ENCODE measurements at regions not wholly inside any gene's neighbourhood (a gene's known extent, or its start where the extent isn't known, plus 50 kb on each side); places are given as distances from the start of the nearest gene placed in this dataset.

- H3K4me3 Mint-ChIP-seq = no peak overlapping the region
- no peak overlapping the region for H3K27ac Mint-ChIP-seq
- H3K27me3 Mint-ChIP-seq = no peaks in the 10 kb centered on the region
- no peaks in the 10 kb centered on the region for H3K36me3 Mint-ChIP-seq (ENCODE audit: low read depth)
- no peaks in the 10 kb centered on the region for H3K9me3 Mint-ChIP-seq
- intact Hi-C loops (cut with micrococcal nuclease) = no loop called here
- H3K4me1 Mint-ChIP-seq (ENCODE audit: low read depth) = no peaks in the 10 kb centered on the region
These were observed 57.3 kb upstream of the SMLR1 start for GRCh38 chr6:130769861-130770260.

- H3K4me3 Mint-ChIP-seq = no peak overlapping the region
- H3K4me1 Mint-ChIP-seq (ENCODE audit: low read depth) = peaks cover 5% of the 10 kb centered on the region
- H3K9me3 Mint-ChIP-seq = no peaks in the 10 kb centered on the region
- no peaks in the 10 kb centered on the region for H3K27me3 Mint-ChIP-seq
- H3K27ac Mint-ChIP-seq = no peak overlapping the region
- H3K36me3 Mint-ChIP-seq (ENCODE audit: low read depth) = no peaks in the 10 kb centered on the region
- intact Hi-C loops (cut with micrococcal nuclease) = no loop called here
These were observed 55.5 kb upstream of the SMLR1 start for GRCh38 chr6:130771741-130772140.

GRCh38 chr6:130773860-130774259 is 53.3 kb upstream of the SMLR1 start:
- Mint-ChIP-seq H3K4me1 (ENCODE audit: low read depth) (peaks cover 6% of the 10 kb centered on the region), H3K36me3 (ENCODE audit: low read depth) (no peaks in the 10 kb centered on the region), H3K9me3 (no peaks in the 10 kb centered on the region), H3K27me3 (no peaks in the 10 kb centered on the region), H3K4me3 (no peak overlapping the region), H3K27ac (no peak overlapping the region)
- intact Hi-C loops (cut with micrococcal nuclease) = no loop called here

GRCh38 chr6:130775411-130776012 is 51.7 kb upstream of the SMLR1 start:
- H3K27me3 Mint-ChIP-seq = no peaks in the 10 kb centered on the region
- no peaks in the 10 kb centered on the region for H3K9me3 Mint-ChIP-seq
- no peaks in the 10 kb centered on the region for H3K36me3 Mint-ChIP-seq (ENCODE audit: low read depth)
- peaks cover 6% of the 10 kb centered on the region for H3K4me1 Mint-ChIP-seq (ENCODE audit: low read depth)
- no peak overlapping the region for H3K4me3 Mint-ChIP-seq
- intact Hi-C loops (cut with micrococcal nuclease) = no loop called here
- H3K27ac Mint-ChIP-seq = no peak overlapping the region

GRCh38 chr6:130776287-130776925 is 50.8 kb upstream of the SMLR1 start:
- H3K27ac Mint-ChIP-seq = no peak overlapping the region
- intact Hi-C loops (cut with micrococcal nuclease) = no loop called here
- no peaks in the 10 kb centered on the region for H3K9me3 Mint-ChIP-seq
- peaks cover 6% of the 10 kb centered on the region for H3K4me1 Mint-ChIP-seq (ENCODE audit: low read depth)
- no peaks in the 10 kb centered on the region for H3K36me3 Mint-ChIP-seq (ENCODE audit: low read depth)
- no peaks in the 10 kb centered on the region for H3K27me3 Mint-ChIP-seq
- H3K4me3 Mint-ChIP-seq = no peak overlapping the region
